HEK293T (cell line): ENCODE measurements at regions not wholly inside any gene's neighbourhood (a gene's known extent, or its start where the extent isn't known, plus 50 kb on each side); places are given as distances from the start of the nearest gene placed in this dataset.

ENCODE experiments used
- CTCF ChIA-PET: fragments of 350-600 bp; formaldehyde crosslinking; extraction: SDS; loops from one replicate; lab custom pipeline; 2021; ENCODE audit warnings: antibody characterized with exemption, inconsistent platforms; lab: Yijun Ruan, JAX
- POLR2A ChIA-PET: fragments of 350-600 bp; formaldehyde crosslinking; extraction: SDS; loops from one replicate; lab custom pipeline; 2020; ENCODE audit warnings: antibody characterized with exemption, inconsistent platforms; lab: Yijun Ruan, JAX
- DNase-seq: peaks from one replicate; pipeline ENCODE4 v3.0.0; 2012; ENCODE audit warnings: mixed read lengths; ENCODE audit errors: extremely low spot score
- ARNT ChIP-seq: fragments of 450-650 bp; IDR thresholded peaks from 2 replicates; pipeline ENCODE4 v1.6.1; 2017; ENCODE audit warnings: mild to moderate bottlenecking
- BHLHE40 ChIP-seq: fragments of 450-650 bp; IDR thresholded peaks from 2 replicates; pipeline ENCODE4 v1.6.1; 2016; ENCODE audit warnings: mild to moderate bottlenecking, moderate library complexity, borderline replicate concordance
- CTBP1 ChIP-seq: fragments of 450-650 bp; IDR thresholded peaks from 2 replicates; pipeline ENCODE4 v1.6.1; 2016; ENCODE audit warnings: borderline replicate concordance
- ELF4 ChIP-seq: fragments of 450-650 bp; IDR thresholded peaks from 2 replicates; pipeline ENCODE4 v1.6.1; 2017; ENCODE audit warnings: antibody characterized with exemption
- FOXA1 ChIP-seq: fragments of 450-650 bp; IDR thresholded peaks from 2 replicates; pipeline ENCODE4 v1.6.1; 2016; ENCODE audit warnings: mild to moderate bottlenecking
- FOXK2 ChIP-seq: fragments of 450-650 bp; IDR thresholded peaks from 2 replicates; pipeline ENCODE4 v1.6.1; 2016; ENCODE audit warnings: mild to moderate bottlenecking
- FOXM1 ChIP-seq: fragments of 450-650 bp; IDR thresholded peaks from 2 replicates; pipeline ENCODE4 v1.6.1; 2017; ENCODE audit warnings: mild to moderate bottlenecking, borderline replicate concordance
- HDGF ChIP-seq: fragments of 450-650 bp; IDR thresholded peaks from 2 replicates; pipeline ENCODE4 v1.6.1; 2017; ENCODE audit warnings: antibody characterized with exemption, borderline replicate concordance
- L3MBTL2 ChIP-seq: fragments of 450-650 bp; conservative IDR thresholded peaks from 2 replicates; pipeline ENCODE4 v1.6.1; 2016; ENCODE audit warnings: mild to moderate bottlenecking
- LEF1 ChIP-seq: fragments of 450-650 bp; IDR thresholded peaks from 2 replicates; pipeline ENCODE4 v1.6.1; 2017; ENCODE audit warnings: mild to moderate bottlenecking, borderline replicate concordance
- NFRKB ChIP-seq: fragments of 450-650 bp; IDR thresholded peaks from 2 replicates; pipeline ENCODE4 v1.6.1; 2016; ENCODE audit warnings: mild to moderate bottlenecking, moderate library complexity
- PKNOX1 ChIP-seq: fragments of 450-650 bp; IDR thresholded peaks from 2 replicates; pipeline ENCODE4 v1.6.1; 2016
- SP1 ChIP-seq: fragments of 450-650 bp; IDR thresholded peaks from 2 replicates; pipeline ENCODE4 v1.6.1; 2017
- SUZ12 ChIP-seq: fragments of 450-650 bp; IDR thresholded peaks from 2 replicates; pipeline ENCODE4 v1.6.1; 2016; ENCODE audit warnings: mild to moderate bottlenecking
- TARDBP ChIP-seq: fragments of 450-650 bp; IDR thresholded peaks from 2 replicates; pipeline ENCODE4 v1.6.1; 2016
- ZNF384 ChIP-seq: fragments of 450-650 bp; IDR thresholded peaks from 2 replicates; pipeline ENCODE4 v1.6.1; 2016

- DNase-seq = no peak
- no peak for TF ChIP-seq CTBP1
- ChIA-PET POLR2A (no interaction called here), CTCF (no interaction called here)
Measured at GRCh38 chr14:29311983-29312382, 545.4 kb downstream of the FOXG1 start.

GRCh38 chr14:29316936-29317335, 550.3 kb downstream of the FOXG1 start:
- CTCF ChIA-PET = no interaction called here
- POLR2A ChIA-PET = no interaction called here
- DNase-seq = no peak
- TF ChIP-seq HDGF = no peak
- TF ChIP-seq FOXK2 = no peak
- no peak for TF ChIP-seq LEF1
- TF ChIP-seq SUZ12 = no peak
- TF ChIP-seq BHLHE40 = no peak
- no peak for TF ChIP-seq SP1
- no peak for TF ChIP-seq TARDBP
- TF ChIP-seq NFRKB = no peak

GRCh38 chr14:29317423-29317822, 550.8 kb downstream of the FOXG1 start:
- TF ChIP-seq CTBP1 (no peak), FOXA1 (no peak), SP1 (no peak), ARNT (no peak), NFRKB (no peak), L3MBTL2 (no peak), HDGF (no peak), ZNF384 (no peak), LEF1 (no peak), FOXK2 (no peak), ELF4 (no peak), SUZ12 (no peak), FOXM1 (no peak)

GRCh38 chr14:29320286-29320685, 553.7 kb downstream of the FOXG1 start:
- CTCF ChIA-PET = interaction anchor here (0.7 kb wide), 1 partner anchor 59 kb away, joined by 3 read pairs; no protein-coding TSS in a partner anchor

More at GRCh38 chr14:29317423-29317822, 550.8 kb downstream of the FOXG1 start:
- ChIA-PET POLR2A (no interaction called here), CTCF (no interaction called here)
- DNase-seq = no peak

GRCh38 chr14:29321646-29322045, 555.1 kb downstream of the FOXG1 start:
- no peak for DNase-seq

More at GRCh38 chr14:29320286-29320685, 553.7 kb downstream of the FOXG1 start:
- DNase-seq = no peak
- TF ChIP-seq ARNT = no peak
- no peak for TF ChIP-seq CTBP1
- POLR2A ChIA-PET = no interaction called here

GRCh38 chr14:29339494-29340172, 573.0 kb downstream of the FOXG1 start:
- ChIA-PET POLR2A (no interaction called here), CTCF (no interaction called here)
- no peak for DNase-seq
- TF ChIP-seq FOXA1 (no peak), FOXM1 (no peak), FOXK2 (no peak), LEF1 (no peak), CTBP1 (no peak), PKNOX1 (no peak), TARDBP (no peak), L3MBTL2 (no peak), ARNT (no peak), HDGF (no peak)

More at GRCh38 chr14:29321646-29322045, 555.1 kb downstream of the FOXG1 start:
- ChIA-PET POLR2A (no interaction called here), CTCF (no interaction called here)
- TF ChIP-seq BHLHE40 = no peak
- TF ChIP-seq TARDBP = no peak
- no peak for TF ChIP-seq CTBP1
- no peak for TF ChIP-seq FOXK2
- no peak for TF ChIP-seq FOXM1
- no peak for TF ChIP-seq SP1
- no peak for TF ChIP-seq HDGF
- no peak for TF ChIP-seq FOXA1
- TF ChIP-seq LEF1 = no peak
- TF ChIP-seq PKNOX1 = no peak
- no peak for TF ChIP-seq ELF4
- no peak for TF ChIP-seq NFRKB
- TF ChIP-seq SUZ12 = no peak
- TF ChIP-seq ARNT = no peak
- no peak for TF ChIP-seq L3MBTL2
- TF ChIP-seq ZNF384 = no peak

- POLR2A ChIA-PET = no interaction called here
- DNase-seq = no peak
- CTCF ChIA-PET = no interaction called here
- TF ChIP-seq LEF1 (no peak), ELF4 (no peak), ZNF384 (no peak), L3MBTL2 (no peak), CTBP1 (no peak), BHLHE40 (no peak), PKNOX1 (no peak), FOXM1 (no peak), SP1 (no peak), TARDBP (no peak), SUZ12 (no peak), HDGF (no peak), FOXK2 (no peak), NFRKB (no peak), ARNT (no peak), FOXA1 (no peak)
Measured at GRCh38 chr14:29348504-29348903, 579.1 kb downstream of the PRKD1 start.
